ENCODE measurements at regions not wholly inside any gene's neighbourhood (a gene's known extent, or its start where the extent isn't known, plus 50 kb on each side); places are given as distances from the start of the nearest gene placed in this dataset.

GRCh38 chr20:48176139-48176538, 390.9 kb upstream of the SULF2 start:
- Mint-ChIP-seq H3K27ac (no peak overlapping the region), H3K4me3 (no peak overlapping the region), H3K36me3 (no peaks in the 10 kb centered on the region), H3K9me3 (no peaks in the 10 kb centered on the region), H3K27me3 (no peaks in the 10 kb centered on the region), H3K4me1 (no peaks in the 10 kb centered on the region)

GRCh38 chr20:48175261-48175660, 390.0 kb upstream of the SULF2 start:
- no peak overlapping the region for H3K27ac Mint-ChIP-seq
- H3K4me3 Mint-ChIP-seq, result no peak overlapping the region
- no peaks in the 10 kb centered on the region for H3K36me3 Mint-ChIP-seq
- H3K4me1 Mint-ChIP-seq, result no peaks in the 10 kb centered on the region
- no peaks in the 10 kb centered on the region for H3K9me3 Mint-ChIP-seq
- H3K27me3 Mint-ChIP-seq, result no peaks in the 10 kb centered on the region

GRCh38 chr20:48172357-48172702, 387.0 kb upstream of the SULF2 start:
- H3K9me3 Mint-ChIP-seq, result no peaks in the 10 kb centered on the region
- H3K4me1 Mint-ChIP-seq, result no peaks in the 10 kb centered on the region
- no peak overlapping the region for H3K4me3 Mint-ChIP-seq
- no peaks in the 10 kb centered on the region for H3K36me3 Mint-ChIP-seq
- no peaks in the 10 kb centered on the region for H3K27me3 Mint-ChIP-seq
- H3K27ac Mint-ChIP-seq, result no peak overlapping the region

- no peaks in the 10 kb centered on the region for H3K9me3 Mint-ChIP-seq
- H3K27ac Mint-ChIP-seq, result no peak overlapping the region
- H3K27me3 Mint-ChIP-seq, result no peaks in the 10 kb centered on the region
- H3K4me1 Mint-ChIP-seq, result no peaks in the 10 kb centered on the region
- no peaks in the 10 kb centered on the region for H3K36me3 Mint-ChIP-seq
- H3K4me3 Mint-ChIP-seq, result no peak overlapping the region
Measured at GRCh38 chr20:48171626-48172356, 386.5 kb upstream of the SULF2 start.

- no peaks in the 10 kb centered on the region for H3K9me3 Mint-ChIP-seq
- H3K27ac Mint-ChIP-seq, result no peak overlapping the region
- H3K4me1 Mint-ChIP-seq, result no peaks in the 10 kb centered on the region
- H3K36me3 Mint-ChIP-seq, result no peaks in the 10 kb centered on the region
- H3K27me3 Mint-ChIP-seq, result no peaks in the 10 kb centered on the region
- no peak overlapping the region for H3K4me3 Mint-ChIP-seq
Measured at GRCh38 chr20:48171071-48171470, 385.8 kb upstream of the SULF2 start.

- H3K36me3 Mint-ChIP-seq, result no peaks in the 10 kb centered on the region
- H3K4me3 Mint-ChIP-seq, result no peak overlapping the region
- H3K9me3 Mint-ChIP-seq, result no peaks in the 10 kb centered on the region
- H3K27me3 Mint-ChIP-seq, result no peaks in the 10 kb centered on the region
- H3K4me1 Mint-ChIP-seq, result no peaks in the 10 kb centered on the region
- no peak overlapping the region for H3K27ac Mint-ChIP-seq
Measured at GRCh38 chr20:48170625-48171024, 385.3 kb upstream of the SULF2 start.

GRCh38 chr20:48169650-48170225, 384.5 kb upstream of the SULF2 start:
- H3K27me3 Mint-ChIP-seq, result no peaks in the 10 kb centered on the region
- no peaks in the 10 kb centered on the region for H3K36me3 Mint-ChIP-seq
- H3K4me1 Mint-ChIP-seq, result no peaks in the 10 kb centered on the region
- H3K27ac Mint-ChIP-seq, result no peak overlapping the region
- no peak overlapping the region for H3K4me3 Mint-ChIP-seq
- H3K9me3 Mint-ChIP-seq, result no peaks in the 10 kb centered on the region

- no peak overlapping the region for H3K4me3 Mint-ChIP-seq
- H3K4me1 Mint-ChIP-seq, result no peaks in the 10 kb centered on the region
- no peaks in the 10 kb centered on the region for H3K9me3 Mint-ChIP-seq
- H3K27ac Mint-ChIP-seq, result no peak overlapping the region
- H3K36me3 Mint-ChIP-seq, result no peaks in the 10 kb centered on the region
- no peaks in the 10 kb centered on the region for H3K27me3 Mint-ChIP-seq
Measured at GRCh38 chr20:48166082-48166835, 381.0 kb upstream of the SULF2 start.

- H3K27me3 Mint-ChIP-seq, result no peaks in the 10 kb centered on the region
- H3K9me3 Mint-ChIP-seq, result no peaks in the 10 kb centered on the region
- H3K4me1 Mint-ChIP-seq, result no peaks in the 10 kb centered on the region
- no peak overlapping the region for H3K27ac Mint-ChIP-seq
- H3K4me3 Mint-ChIP-seq, result no peak overlapping the region
- H3K36me3 Mint-ChIP-seq, result no peaks in the 10 kb centered on the region
Measured at GRCh38 chr20:48165401-48165685, 380.1 kb upstream of the SULF2 start.

GRCh38 chr20:48164566-48165400, 379.5 kb upstream of the SULF2 start:
- Mint-ChIP-seq H3K27ac (peak overlapping the region; percentile 60), H3K4me1 (no peaks in the 10 kb centered on the region), H3K9me3 (no peaks in the 10 kb centered on the region)

GRCh38 chr20:48164034-48164433, 378.8 kb upstream of the SULF2 start:
- Mint-ChIP-seq H3K36me3 (no peaks in the 10 kb centered on the region), H3K4me3 (no peak overlapping the region), H3K9me3 (no peaks in the 10 kb centered on the region), H3K4me1 (no peaks in the 10 kb centered on the region), H3K27ac (no peak overlapping the region), H3K27me3 (peaks cover 2% of the 10 kb centered on the region)

More at GRCh38 chr20:48164566-48165400, 379.5 kb upstream of the SULF2 start:
- Mint-ChIP-seq H3K27me3 (no peaks in the 10 kb centered on the region), H3K36me3 (no peaks in the 10 kb centered on the region), H3K4me3 (no peak overlapping the region)

GRCh38 chr20:48163505-48163904, 378.2 kb upstream of the SULF2 start:
- Mint-ChIP-seq H3K9me3 (no peaks in the 10 kb centered on the region), H3K36me3 (no peaks in the 10 kb centered on the region), H3K4me1 (no peaks in the 10 kb centered on the region), H3K27ac (no peak overlapping the region), H3K27me3 (peaks cover 2% of the 10 kb centered on the region), H3K4me3 (no peak overlapping the region)

- Mint-ChIP-seq H3K4me1 (no peaks in the 10 kb centered on the region), H3K27ac (no peak overlapping the region), H3K27me3 (peaks cover 4% of the 10 kb centered on the region), H3K4me3 (no peak overlapping the region), H3K9me3 (no peaks in the 10 kb centered on the region), H3K36me3 (no peaks in the 10 kb centered on the region)
Measured at GRCh38 chr20:48162621-48163020, 377.3 kb upstream of the SULF2 start.

- Mint-ChIP-seq H3K4me3 (no peak overlapping the region), H3K27me3 (peaks cover 9% of the 10 kb centered on the region), H3K9me3 (peaks cover 4% of the 10 kb centered on the region), H3K27ac (no peak overlapping the region), H3K36me3 (peaks cover 2% of the 10 kb centered on the region), H3K4me1 (no peaks in the 10 kb centered on the region)
Measured at GRCh38 chr20:48159145-48160008, 374.1 kb upstream of the SULF2 start.

- no peaks in the 10 kb centered on the region for H3K4me1 Mint-ChIP-seq
- peak overlapping the region; percentile 2 for H3K27ac Mint-ChIP-seq
- peaks cover 4% of the 10 kb centered on the region for H3K9me3 Mint-ChIP-seq
- H3K4me3 Mint-ChIP-seq, result no peak overlapping the region
- H3K36me3 Mint-ChIP-seq, result peaks cover 2% of the 10 kb centered on the region
- H3K27me3 Mint-ChIP-seq, result peaks cover 9% of the 10 kb centered on the region
Measured at GRCh38 chr20:48158014-48158413, 372.7 kb upstream of the SULF2 start.

Data from activated naive CD4-positive, alpha-beta T cell treated with anti-CD3 and anti-CD28 coated beads, Interleukin-2, amount 50 U/mL, for 24 hours (primary cell).